H9 (cell line): ENCODE measurements at regions not wholly inside any gene's neighbourhood (a gene's known extent, or its start where the extent isn't known, plus 50 kb on each side); places are given as distances from the start of the nearest gene placed in this dataset.

ENCODE experiments used
- DNase-seq: peaks from one replicate; pipeline ENCODE4 v3.0.0-alpha.2; 2017
- H2AFZ ChIP-seq: one replicate; pipeline ENCODE4 v1.6.1; 2013; ENCODE audit warnings: mild to moderate bottlenecking, low read length, control low read depth, moderate library complexity
- H2AK5ac ChIP-seq: 2 replicates; pipeline ENCODE4 v1.6.1; 2013; ENCODE audit warnings: low read length, control low read depth, mixed read lengths; ENCODE audit not compliant: insufficient read length
- H2BK120ac ChIP-seq: one replicate; pipeline ENCODE4 v1.6.1; 2013; ENCODE audit warnings: low read depth, mild to moderate bottlenecking, low read length, control low read depth, inconsistent platforms; ENCODE audit not compliant: poor library complexity, severe bottlenecking
- H2BK12ac ChIP-seq: 2 replicates; pipeline ENCODE4 v1.6.1; 2013; ENCODE audit warnings: low read length, control low read depth, mixed read lengths, low read depth; ENCODE audit not compliant: insufficient read length
- H2BK15ac ChIP-seq: 2 replicates; pipeline ENCODE4 v1.6.1; 2013; ENCODE audit warnings: low read depth, low read length, control low read depth
- H2BK20ac ChIP-seq: one replicate; pipeline ENCODE4 v1.6.1; 2013; ENCODE audit warnings: low read depth, mild to moderate bottlenecking, low read length, control low read depth, inconsistent platforms; ENCODE audit not compliant: poor library complexity, severe bottlenecking
- H2BK5ac ChIP-seq: 2 replicates; pipeline ENCODE4 v1.6.1; 2013; ENCODE audit warnings: low read length, control low read depth, mixed read lengths; ENCODE audit not compliant: insufficient read length
- H3K14ac ChIP-seq: 2 replicates; pipeline ENCODE4 v1.6.1; 2013; ENCODE audit warnings: low read length, control low read depth; ENCODE audit not compliant: insufficient read depth
- H3K18ac ChIP-seq: 2 replicates; pipeline ENCODE4 v1.6.1; 2013; ENCODE audit warnings: low read depth, mild to moderate bottlenecking, mixed read lengths, low read length, control low read depth; ENCODE audit not compliant: insufficient read length
- H3K23ac ChIP-seq: 2 replicates; pipeline ENCODE4 v1.6.1; 2013; ENCODE audit warnings: low read length, control low read depth, mixed read lengths, low read depth; ENCODE audit not compliant: insufficient read length
- H3K23me2 ChIP-seq: 2 replicates; pipeline ENCODE4 v1.6.1; 2013; ENCODE audit warnings: low read depth, mild to moderate bottlenecking, mixed read lengths, low read length, control low read depth; ENCODE audit not compliant: insufficient read length, poor library complexity, severe bottlenecking
- H3K27ac ChIP-seq: 2 replicates; pipeline ENCODE4 v1.5.1; 2013; ENCODE audit warnings: low read length, control low read depth, mixed read lengths, low read depth; ENCODE audit not compliant: insufficient read length
- H3K27me3 ChIP-seq: 2 replicates; pipeline ENCODE4 v1.6.1; 2013; ENCODE audit warnings: low read length, control low read depth, inconsistent platforms; ENCODE audit not compliant: insufficient read depth
- H3K4ac ChIP-seq: 2 replicates; pipeline ENCODE4 v1.6.1; 2013; ENCODE audit warnings: low read depth, mild to moderate bottlenecking, control low read depth, inconsistent platforms, low read length, moderate library complexity
- H3K4me1 ChIP-seq: 2 replicates; pipeline ENCODE4 v1.6.1; 2013; ENCODE audit warnings: low read length, control low read depth, inconsistent platforms; ENCODE audit not compliant: insufficient read depth
- H3K4me2 ChIP-seq: 2 replicates; pipeline ENCODE4 v1.6.1; 2013; ENCODE audit warnings: low read length, control low read depth, mixed read lengths; ENCODE audit not compliant: insufficient read length, insufficient read depth
- H3K56ac ChIP-seq: 2 replicates; pipeline ENCODE4 v1.6.1; 2013; ENCODE audit warnings: low read depth, mild to moderate bottlenecking, mixed read lengths, low read length, control low read depth; ENCODE audit not compliant: insufficient read length
- H3K79me1 ChIP-seq: 2 replicates; pipeline ENCODE4 v1.6.1; 2013; ENCODE audit warnings: low read depth, mild to moderate bottlenecking, moderate library complexity, low read length, control low read depth, inconsistent platforms; ENCODE audit not compliant: insufficient read depth, poor library complexity, severe bottlenecking
- H3K79me2 ChIP-seq: 2 replicates; pipeline ENCODE4 v1.6.1; 2013; ENCODE audit warnings: low read length, control low read depth, inconsistent platforms; ENCODE audit not compliant: insufficient read depth
- H3K9ac ChIP-seq: 2 replicates; pipeline ENCODE4 v1.6.1; 2013; ENCODE audit warnings: low read length, control low read depth, mixed read lengths; ENCODE audit not compliant: insufficient read length; ENCODE audit errors: extremely low read depth
- H3K9me3 ChIP-seq: one replicate; pipeline ENCODE4 v1.6.1; 2013; ENCODE audit warnings: low read depth, low read length, inconsistent platforms; ENCODE audit not compliant: control insufficient read depth
- H3T11ph ChIP-seq: one replicate; pipeline ENCODE4 v1.6.1; 2013; ENCODE audit warnings: mild to moderate bottlenecking, low read length, control low read depth, inconsistent platforms
- H4K20me1 ChIP-seq: one replicate; pipeline ENCODE4 v1.6.1; 2013; ENCODE audit not compliant: control insufficient read depth, insufficient read length, insufficient read depth
- H4K5ac ChIP-seq: 2 replicates; pipeline ENCODE4 v1.6.1; 2013; ENCODE audit warnings: low read depth, mild to moderate bottlenecking, mixed read lengths, low read length, control low read depth; ENCODE audit not compliant: insufficient read length
- H4K8ac ChIP-seq: replicated peaks from 2 replicates; pipeline ENCODE4 v1.6.1; 2013; ENCODE audit warnings: low read length, control low read depth, mixed read lengths, low read depth; ENCODE audit not compliant: insufficient read length
- H4K91ac ChIP-seq: 2 replicates; pipeline ENCODE4 v1.6.1; 2013; ENCODE audit warnings: low read depth, mild to moderate bottlenecking, moderate library complexity, mixed read lengths, low read length, control low read depth; ENCODE audit not compliant: insufficient read length
- H3K27ac Mint-ChIP-seq, 3 experiments: 2 replicates in 2 of 3; 3 replicates in 1 of 3; pipeline ENCODE4 v1.8.0; 2020 to 2021; ENCODE audit warnings: mixed read lengths in 3 of 3, mild to moderate bottlenecking in 1 of 3, moderate library complexity in 1 of 3
- H3K27me3 Mint-ChIP-seq: 2 replicates; pipeline ENCODE4 v1.8.0; 2021; ENCODE audit warnings: low read depth, mild to moderate bottlenecking, moderate library complexity, mixed read lengths
- H3K36me3 Mint-ChIP-seq, 3 experiments: 2 replicates in 2 of 3; 3 replicates in 1 of 3; pipeline ENCODE4 v1.8.0; 2020 to 2021; ENCODE audit warnings: low read depth in 3 of 3, mixed read lengths in 3 of 3; ENCODE audit not compliant: insufficient read depth in 1 of 3
- H3K4me1 Mint-ChIP-seq, 2 experiments: 2 replicates each; pipeline ENCODE4 v1.8.0; 2020; ENCODE audit warnings: mixed read lengths in 2 of 2
- H3K4me3 Mint-ChIP-seq, 2 experiments: 2 replicates in 1 of 2; 3 replicates in 1 of 2; pipeline ENCODE4 v1.8.0; 2020 to 2021; ENCODE audit warnings: mild to moderate bottlenecking in 2 of 2, mixed read lengths in 2 of 2, moderate library complexity in 1 of 2
- H3K9me3 Mint-ChIP-seq, 2 experiments: 2 replicates in 1 of 2; 3 replicates in 1 of 2; pipeline ENCODE4 v1.8.0; 2020; ENCODE audit warnings: mild to moderate bottlenecking in 2 of 2, mixed read lengths in 2 of 2, moderate library complexity in 1 of 2
- WGBS: extraction: QIAGEN DNeasy Blood & Tissue Kit; methylation state at CpG from one replicate; pipeline ENCODE4 v1.1.7; 2013; ENCODE audit warnings: missing lambda C conversion rate, low lambda C conversion rate, mixed read lengths; ENCODE audit not compliant: insufficient read length; ENCODE audit errors: extremely low coverage; 5-methylcytosine and 5-hydroxymethylcytosine counted together
- TF ChIP-seq, protein P1 (sequence below): fragments of 200-600 bp; sonication (generic); conservative IDR thresholded peaks from 3 replicates; pipeline ENCODE4 v1.8.0; 2021; ENCODE audit warnings: antibody characterized with exemption, mild to moderate bottlenecking

DNA sequence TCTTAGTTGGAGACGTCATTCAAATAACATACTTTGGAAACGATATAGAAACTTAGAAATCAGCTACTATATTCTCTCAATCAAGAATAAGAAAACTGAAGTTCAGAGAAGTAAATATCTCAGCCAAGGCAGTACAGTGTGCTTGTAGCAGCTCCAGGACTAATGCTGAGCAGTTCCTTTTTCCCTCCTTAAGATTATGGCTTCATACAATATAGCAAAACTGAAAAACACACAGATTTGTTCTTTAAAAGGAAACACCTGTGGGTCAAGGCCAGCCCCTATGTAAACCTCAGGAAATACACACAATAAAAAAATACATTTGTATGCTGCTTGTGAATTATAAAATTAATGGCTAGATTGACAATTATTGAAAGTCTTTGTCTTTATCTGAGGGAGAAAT, 212.7 kb upstream of the EDNRB start:
- H2AK5ac ChIP-seq, result no peak overlapping the region
- H3K4me2 ChIP-seq, result no peak overlapping the region
- no peaks in the 10 kb centered on the region for H3K9me3 ChIP-seq
- H3T11ph ChIP-seq, result no peak overlapping the region
- Mint-ChIP-seq H3K9me3 (no peaks in the 10 kb centered on the region), H3K36me3 (peaks cover 0 to 4% (median 0%) of the 10 kb centered on the region in 3 experiments; a peak in 2 of 7 replicates), H3K4me1 (peaks cover 16 to 19% of the 10 kb centered on the region in 2 experiments), H3K4me3 (no peak overlapping the region), H3K27ac (no peak overlapping the region), H3K27me3 (no peaks in the 10 kb centered on the region)
- H2BK20ac ChIP-seq, result no peak overlapping the region
- H3K14ac ChIP-seq, result no peak overlapping the region
- H3K27ac ChIP-seq, result no peak overlapping the region
- no peak overlapping the region for H4K8ac ChIP-seq
- WGBS, result no CpG with 5 or more reads among the region's 2 CpGs
- H3K79me2 ChIP-seq, result no peaks in the 10 kb centered on the region
- H2BK5ac ChIP-seq, result no peak overlapping the region
- no peaks in the 10 kb centered on the region for H3K79me1 ChIP-seq
- no peak overlapping the region for H3K9ac ChIP-seq
- H4K20me1 ChIP-seq, result no peaks in the 10 kb centered on the region
- DNase-seq, result no peak
- no peak overlapping the region for H3K56ac ChIP-seq
- H4K5ac ChIP-seq, result no peak overlapping the region
- H2AFZ ChIP-seq, result no peak overlapping the region
- H3K23ac ChIP-seq, result no peak overlapping the region
- H2BK15ac ChIP-seq, result no peak overlapping the region
- H3K23me2 ChIP-seq, result no peaks in the 10 kb centered on the region
- H3K4ac ChIP-seq, result no peak overlapping the region
- H3K4me1 ChIP-seq, result no peaks in the 10 kb centered on the region
- H3K27me3 ChIP-seq, result no peaks in the 10 kb centered on the region
- no peak overlapping the region for H2BK12ac ChIP-seq
- H3K18ac ChIP-seq, result no peak overlapping the region
- no peak overlapping the region for H4K91ac ChIP-seq
- H2BK120ac ChIP-seq, result no peak overlapping the region
- TF ChIP-seq, protein P1, sequence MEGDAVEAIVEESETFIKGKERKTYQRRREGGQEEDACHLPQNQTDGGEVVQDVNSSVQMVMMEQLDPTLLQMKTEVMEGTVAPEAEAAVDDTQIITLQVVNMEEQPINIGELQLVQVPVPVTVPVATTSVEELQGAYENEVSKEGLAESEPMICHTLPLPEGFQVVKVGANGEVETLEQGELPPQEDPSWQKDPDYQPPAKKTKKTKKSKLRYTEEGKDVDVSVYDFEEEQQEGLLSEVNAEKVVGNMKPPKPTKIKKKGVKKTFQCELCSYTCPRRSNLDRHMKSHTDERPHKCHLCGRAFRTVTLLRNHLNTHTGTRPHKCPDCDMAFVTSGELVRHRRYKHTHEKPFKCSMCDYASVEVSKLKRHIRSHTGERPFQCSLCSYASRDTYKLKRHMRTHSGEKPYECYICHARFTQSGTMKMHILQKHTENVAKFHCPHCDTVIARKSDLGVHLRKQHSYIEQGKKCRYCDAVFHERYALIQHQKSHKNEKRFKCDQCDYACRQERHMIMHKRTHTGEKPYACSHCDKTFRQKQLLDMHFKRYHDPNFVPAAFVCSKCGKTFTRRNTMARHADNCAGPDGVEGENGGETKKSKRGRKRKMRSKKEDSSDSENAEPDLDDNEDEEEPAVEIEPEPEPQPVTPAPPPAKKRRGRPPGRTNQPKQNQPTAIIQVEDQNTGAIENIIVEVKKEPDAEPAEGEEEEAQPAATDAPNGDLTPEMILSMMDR, result no peak
